ENCODE measurements at regions not wholly inside any gene's neighbourhood (a gene's known extent, or its start where the extent isn't known, plus 50 kb on each side); places are given as distances from the start of the nearest gene placed in this dataset.

DNA sequence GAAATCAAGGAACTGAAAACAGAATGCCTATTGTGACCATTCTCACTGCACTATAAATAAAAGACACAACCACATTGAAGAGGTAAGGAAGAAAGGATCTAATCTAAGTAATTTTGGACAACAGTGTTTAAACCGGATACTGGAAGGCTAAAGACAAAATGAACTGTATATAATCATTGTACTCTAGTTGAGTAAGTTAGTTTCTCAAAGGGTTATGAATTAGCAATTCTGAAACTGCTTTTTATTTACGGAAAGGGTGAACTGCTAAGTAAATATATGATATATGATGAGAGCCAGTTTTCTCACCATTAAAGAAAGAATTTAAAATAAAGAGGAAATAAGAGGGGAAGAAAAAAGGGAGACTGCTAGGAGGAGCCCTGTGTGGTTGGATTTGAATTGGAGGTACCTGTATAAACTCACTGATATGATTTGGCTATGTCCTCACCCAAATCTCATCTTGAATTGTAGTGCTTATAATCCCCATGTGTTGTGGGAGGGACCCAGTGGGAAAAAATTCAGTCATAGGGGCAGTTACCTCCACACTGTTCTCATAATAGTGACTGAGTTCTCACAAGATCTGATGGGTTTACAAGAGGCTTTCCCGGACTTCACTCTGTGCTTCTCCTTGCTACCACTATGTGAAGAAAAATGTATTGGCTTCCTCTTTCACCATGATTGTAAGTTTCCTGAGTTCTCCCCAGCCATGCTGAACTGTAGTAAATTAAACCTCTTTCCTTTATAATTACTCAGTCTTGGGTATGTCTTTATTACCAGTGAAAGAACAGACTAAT lies 607.7 kb downstream of the PYDC2 start:
- H3K27ac Mint-ChIP-seq (ENCODE audit: unreplicated experiment) = no peak overlapping the region
- H3K4me3 Mint-ChIP-seq = no peak overlapping the region
- H3K9me3 Mint-ChIP-seq = no peaks in the 10 kb centered on the region

DNA sequence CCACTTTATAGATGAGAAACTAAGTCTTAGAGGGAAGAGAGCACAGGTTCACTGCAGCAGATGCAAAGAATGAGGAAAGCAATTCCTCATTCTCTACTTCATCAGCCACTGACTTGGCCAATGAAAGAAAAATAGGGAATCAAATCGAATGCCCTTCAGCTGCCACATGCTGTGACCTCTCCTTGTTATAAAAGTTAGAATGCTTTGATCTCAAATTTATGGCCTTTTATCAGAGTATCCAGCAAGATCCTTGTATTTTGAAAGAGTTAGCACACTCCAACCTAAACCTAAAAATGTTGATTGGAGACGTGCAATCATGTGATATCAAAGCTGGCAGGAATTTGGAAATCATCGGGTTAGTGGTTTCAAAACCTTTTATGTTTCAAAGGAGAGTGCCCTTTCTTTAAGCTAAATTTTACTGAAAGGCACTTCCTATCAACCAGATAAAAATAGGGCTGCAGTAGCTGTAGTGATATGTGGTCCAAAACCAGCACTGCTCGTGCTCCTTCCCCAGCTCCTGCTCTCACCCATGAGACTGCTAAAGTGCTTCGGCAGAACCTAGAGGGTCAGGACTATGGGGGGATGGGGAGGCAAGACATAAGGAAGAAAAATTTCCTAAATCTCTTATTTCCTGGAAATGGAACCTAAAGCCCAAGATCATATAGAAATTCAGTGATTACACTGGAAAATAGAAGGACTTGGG lies 617.0 kb downstream of the PYDC2 start:
- H3K27ac Mint-ChIP-seq (ENCODE audit: unreplicated experiment) = no peak overlapping the region
- H3K9me3 Mint-ChIP-seq = no peaks in the 10 kb centered on the region
- DNase-seq (ENCODE audit: low read depth, low spot score) = no peak
- H3K4me3 Mint-ChIP-seq = no peak overlapping the region
- H3K36me3 Mint-ChIP-seq (ENCODE audit: low read depth) = no peaks in the 10 kb centered on the region
- no peaks in the 10 kb centered on the region for H3K27me3 Mint-ChIP-seq (ENCODE audit: low read depth)
- H3K4me1 Mint-ChIP-seq = peaks cover 15% of the 10 kb centered on the region
- TF ChIP-seq CTCF (conservative IDR thresholded peaks at IDR 0.05) = no peak

More for the DNA sequence above, 607.7 kb downstream of the PYDC2 start:
- Mint-ChIP-seq H3K27me3 (ENCODE audit: low read depth) (no peaks in the 10 kb centered on the region), H3K4me1 (peaks cover 4% of the 10 kb centered on the region), H3K36me3 (ENCODE audit: low read depth) (no peaks in the 10 kb centered on the region)
- no peak for DNase-seq (ENCODE audit: low read depth, low spot score)
- TF ChIP-seq CTCF (conservative IDR thresholded peaks at IDR 0.05) = no peak

- H3K27me3 Mint-ChIP-seq (ENCODE audit: low read depth) = no peaks in the 10 kb centered on the region
- peaks cover 15% of the 10 kb centered on the region for H3K4me1 Mint-ChIP-seq
- TF ChIP-seq CTCF (conservative IDR thresholded peaks at IDR 0.05) = no peak
- H3K36me3 Mint-ChIP-seq (ENCODE audit: low read depth) = no peaks in the 10 kb centered on the region
- H3K27ac Mint-ChIP-seq (ENCODE audit: unreplicated experiment) = no peak overlapping the region
- no peaks in the 10 kb centered on the region for H3K9me3 Mint-ChIP-seq
- no peak overlapping the region for H3K4me3 Mint-ChIP-seq
- DNase-seq (ENCODE audit: low read depth, low spot score) = no peak
Measured at GRCh38 chr3:192079098-192079497, 618.1 kb downstream of the PYDC2 start.

DNA sequence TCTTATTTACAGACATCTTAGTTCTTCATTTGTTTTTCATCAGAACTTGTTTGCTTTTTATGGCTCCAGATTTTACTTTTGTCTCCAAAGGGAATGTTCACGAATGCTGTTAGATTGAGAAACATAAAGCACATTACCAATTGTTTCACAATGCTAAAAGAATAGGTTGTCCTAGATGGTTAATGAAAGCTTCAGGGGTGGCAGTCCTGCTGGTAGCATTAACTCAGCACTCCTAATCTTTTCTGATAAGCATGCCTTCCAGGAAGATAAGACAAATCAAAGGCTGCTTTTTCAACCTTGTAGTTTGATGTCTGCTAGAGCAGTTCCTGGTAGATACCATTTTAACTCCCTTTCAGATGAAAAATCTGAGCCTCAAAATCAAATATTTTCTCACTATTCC lies 619.4 kb downstream of the PYDC2 start:
- no peak overlapping the region for H3K4me3 Mint-ChIP-seq
- no peak for TF ChIP-seq CTCF (conservative IDR thresholded peaks at IDR 0.05)
- H3K36me3 Mint-ChIP-seq (ENCODE audit: low read depth) = peaks cover 5% of the 10 kb centered on the region
- DNase-seq (ENCODE audit: low read depth, low spot score) = no peak
- H3K4me1 Mint-ChIP-seq = peaks cover 15% of the 10 kb centered on the region
- H3K9me3 Mint-ChIP-seq = peaks cover 6% of the 10 kb centered on the region
- H3K27me3 Mint-ChIP-seq (ENCODE audit: low read depth) = no peaks in the 10 kb centered on the region
- no peak overlapping the region for H3K27ac Mint-ChIP-seq (ENCODE audit: unreplicated experiment)

DNA sequence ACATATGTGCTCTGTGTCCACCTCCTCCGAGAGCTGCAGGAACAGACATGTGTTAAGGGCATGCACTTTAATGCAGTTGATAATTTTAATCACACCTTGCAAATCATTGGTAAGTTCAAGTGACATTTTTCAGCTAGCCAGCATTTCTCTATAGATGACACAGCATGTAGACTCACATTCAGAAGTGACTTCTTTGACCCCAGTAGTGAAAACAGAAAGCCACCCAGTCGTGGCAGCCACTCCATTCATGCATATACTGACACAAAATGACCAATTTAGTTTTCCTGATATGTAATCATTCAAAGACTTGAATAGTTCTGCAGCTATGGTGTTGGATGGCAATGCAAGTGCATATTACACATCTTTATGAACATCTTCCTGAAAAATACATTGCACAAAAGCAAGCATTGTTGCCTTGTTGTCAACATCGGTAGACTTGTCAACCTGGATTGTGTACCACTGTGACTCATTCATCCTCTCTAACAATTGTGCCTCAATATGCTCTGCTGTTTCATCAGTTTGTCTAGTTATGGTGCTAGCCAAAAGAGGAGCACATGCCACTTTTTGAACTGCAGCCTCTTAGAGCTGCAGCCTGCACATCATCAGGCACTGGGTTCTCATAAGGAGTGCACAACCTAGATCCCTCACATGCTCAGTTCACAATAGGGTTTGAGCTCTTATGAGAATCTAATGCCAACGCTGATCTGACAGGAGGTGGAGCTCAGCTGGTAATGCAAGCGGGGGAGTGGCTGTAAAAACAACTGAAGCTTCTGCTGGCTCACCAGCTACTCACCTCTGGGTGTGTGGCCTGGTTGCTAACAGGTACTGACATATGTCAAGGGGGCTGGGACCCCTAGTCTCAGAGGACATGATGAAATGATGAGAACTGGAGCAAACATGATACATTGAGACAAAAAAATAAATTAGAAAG lies 622.0 kb downstream of the PYDC2 start:
- no peaks in the 10 kb centered on the region for H3K27me3 Mint-ChIP-seq (ENCODE audit: low read depth)
- peaks cover 5% of the 10 kb centered on the region for H3K36me3 Mint-ChIP-seq (ENCODE audit: low read depth)
- DNase-seq (ENCODE audit: low read depth, low spot score) = no peak
- no peak for TF ChIP-seq CTCF (conservative IDR thresholded peaks at IDR 0.05)
- peaks cover 8% of the 10 kb centered on the region for H3K9me3 Mint-ChIP-seq
- H3K4me3 Mint-ChIP-seq = no peak overlapping the region
- H3K4me1 Mint-ChIP-seq = peaks cover 15% of the 10 kb centered on the region
- no peak overlapping the region for H3K27ac Mint-ChIP-seq (ENCODE audit: unreplicated experiment)
